IPS-20b (cell line): ENCODE measurements at regions not wholly inside any gene's neighbourhood (a gene's known extent, or its start where the extent isn't known, plus 50 kb on each side); places are given as distances from the start of the nearest gene placed in this dataset.

Experiments
- H3K27ac ChIP-seq: one replicate; pipeline ENCODE4 v1.5.1; 2013; ENCODE audit warnings: low read length
- H3K27me3 ChIP-seq: 2 replicates; pipeline ENCODE4 v1.6.1; 2013; ENCODE audit warnings: mild to moderate bottlenecking, low read length, inconsistent platforms; ENCODE audit not compliant: insufficient read depth
- H3K36me3 ChIP-seq: 2 replicates; pipeline ENCODE4 v1.6.1; 2013; ENCODE audit warnings: low read depth, mild to moderate bottlenecking, inconsistent platforms, low read length, moderate library complexity; ENCODE audit not compliant: insufficient read depth
- H3K4me1 ChIP-seq: 2 replicates; pipeline ENCODE4 v1.6.1; 2013; ENCODE audit warnings: mild to moderate bottlenecking, control low read depth, inconsistent platforms, low read length, moderate library complexity; ENCODE audit not compliant: insufficient read depth
- H3K4me3 ChIP-seq: 2 replicates; pipeline ENCODE4 v1.5.1; 2013; ENCODE audit warnings: mild to moderate bottlenecking, low read length, inconsistent platforms
- H3K9ac ChIP-seq: 2 replicates; pipeline ENCODE4 v1.6.1; 2013; ENCODE audit warnings: low read depth, mild to moderate bottlenecking, inconsistent platforms, low read length, moderate library complexity
- H3K9me3 ChIP-seq: 2 replicates; pipeline ENCODE4 v1.6.1; 2013; ENCODE audit warnings: mild to moderate bottlenecking, low read depth, low read length, inconsistent platforms; ENCODE audit not compliant: insufficient read depth

- Histone ChIP-seq H3K9ac (peak overlapping the region; percentile 17; the same call in 1 of the 2 replicates), H3K27ac (peak overlapping the region; percentile 22), H3K27me3 (no peaks in the 10 kb centered on the region), H3K4me3 (peak overlapping the region; percentile 23; the same call in 1 of the 2 replicates), H3K4me1 (peaks cover 10% of the 10 kb centered on the region; the same call in 1 of the 2 replicates), H3K9me3 (no peaks in the 10 kb centered on the region), H3K36me3 (no peaks in the 10 kb centered on the region)
Observed at GRCh38 chr18:72692086-72692485, 147.9 kb upstream of the CBLN2 start.

GRCh38 chr18:72687736-72688135 is 143.6 kb upstream of the CBLN2 start:
- Histone ChIP-seq H3K4me1 (peaks cover 3% of the 10 kb centered on the region; the same call in 1 of the 2 replicates), H3K9me3 (no peaks in the 10 kb centered on the region), H3K27ac (no peak overlapping the region), H3K27me3 (no peaks in the 10 kb centered on the region), H3K36me3 (no peaks in the 10 kb centered on the region), H3K9ac (no peak overlapping the region), H3K4me3 (no peak overlapping the region)

- no peaks in the 10 kb centered on the region for H3K27me3 ChIP-seq
- no peak overlapping the region for H3K27ac ChIP-seq
- H3K4me1 ChIP-seq, result no peaks in the 10 kb centered on the region
- H3K9ac ChIP-seq, result no peak overlapping the region
- H3K4me3 ChIP-seq, result no peak overlapping the region
- H3K9me3 ChIP-seq, result no peaks in the 10 kb centered on the region
- no peaks in the 10 kb centered on the region for H3K36me3 ChIP-seq
Observed at GRCh38 chr18:72675394-72675793, 131.3 kb upstream of the CBLN2 start.

GRCh38 chr18:72674710-72675109 is 130.6 kb upstream of the CBLN2 start:
- Histone ChIP-seq H3K4me3 (no peak overlapping the region), H3K4me1 (no peaks in the 10 kb centered on the region), H3K27me3 (no peaks in the 10 kb centered on the region), H3K36me3 (no peaks in the 10 kb centered on the region), H3K27ac (no peak overlapping the region), H3K9ac (no peak overlapping the region), H3K9me3 (no peaks in the 10 kb centered on the region)

GRCh38 chr18:72673242-72673641 is 129.1 kb upstream of the CBLN2 start:
- no peaks in the 10 kb centered on the region for H3K9me3 ChIP-seq
- no peak overlapping the region for H3K27ac ChIP-seq
- H3K36me3 ChIP-seq, result no peaks in the 10 kb centered on the region
- no peak overlapping the region for H3K9ac ChIP-seq
- H3K4me1 ChIP-seq, result no peaks in the 10 kb centered on the region
- no peak overlapping the region for H3K4me3 ChIP-seq
- H3K27me3 ChIP-seq, result no peaks in the 10 kb centered on the region

GRCh38 chr18:72672364-72673184 is 128.4 kb upstream of the CBLN2 start:
- Histone ChIP-seq H3K27me3 (no peaks in the 10 kb centered on the region), H3K36me3 (no peaks in the 10 kb centered on the region), H3K4me1 (no peaks in the 10 kb centered on the region), H3K9me3 (no peaks in the 10 kb centered on the region), H3K4me3 (no peak overlapping the region), H3K9ac (no peak overlapping the region), H3K27ac (no peak overlapping the region)

- no peak overlapping the region for H3K9ac ChIP-seq
- no peaks in the 10 kb centered on the region for H3K27me3 ChIP-seq
- H3K27ac ChIP-seq, result no peak overlapping the region
- H3K4me3 ChIP-seq, result no peak overlapping the region
- H3K36me3 ChIP-seq, result no peaks in the 10 kb centered on the region
- no peaks in the 10 kb centered on the region for H3K4me1 ChIP-seq
- H3K9me3 ChIP-seq, result no peaks in the 10 kb centered on the region
Observed at GRCh38 chr18:72667932-72668331, 123.8 kb upstream of the CBLN2 start.

GRCh38 chr18:72652990-72653593 is 109.0 kb upstream of the CBLN2 start:
- no peaks in the 10 kb centered on the region for H3K4me1 ChIP-seq
- no peak overlapping the region for H3K27ac ChIP-seq
- H3K27me3 ChIP-seq, result no peaks in the 10 kb centered on the region
- no peaks in the 10 kb centered on the region for H3K36me3 ChIP-seq
- no peaks in the 10 kb centered on the region for H3K9me3 ChIP-seq
- no peak overlapping the region for H3K9ac ChIP-seq
- H3K4me3 ChIP-seq, result no peak overlapping the region

- Histone ChIP-seq H3K9ac (no peak overlapping the region), H3K4me3 (no peak overlapping the region), H3K27me3 (no peaks in the 10 kb centered on the region), H3K27ac (no peak overlapping the region), H3K4me1 (no peaks in the 10 kb centered on the region), H3K36me3 (no peaks in the 10 kb centered on the region), H3K9me3 (no peaks in the 10 kb centered on the region)
Observed at GRCh38 chr18:72651033-72651432, 106.9 kb upstream of the CBLN2 start.

- H3K27me3 ChIP-seq, result no peaks in the 10 kb centered on the region
- no peak overlapping the region for H3K4me3 ChIP-seq
- H3K4me1 ChIP-seq, result no peaks in the 10 kb centered on the region
- no peak overlapping the region for H3K27ac ChIP-seq
- H3K9ac ChIP-seq, result no peak overlapping the region
- no peaks in the 10 kb centered on the region for H3K36me3 ChIP-seq
- H3K9me3 ChIP-seq, result no peaks in the 10 kb centered on the region
Observed at GRCh38 chr18:72648481-72648960, 104.4 kb upstream of the CBLN2 start.

- H3K9ac ChIP-seq, result no peak overlapping the region
- no peaks in the 10 kb centered on the region for H3K27me3 ChIP-seq
- no peaks in the 10 kb centered on the region for H3K36me3 ChIP-seq
- H3K4me3 ChIP-seq, result no peak overlapping the region
- no peaks in the 10 kb centered on the region for H3K9me3 ChIP-seq
- H3K4me1 ChIP-seq, result no peaks in the 10 kb centered on the region
- no peak overlapping the region for H3K27ac ChIP-seq
Observed at GRCh38 chr18:72648079-72648478, 103.9 kb upstream of the CBLN2 start.

GRCh38 chr18:72640557-72640956 is 96.4 kb upstream of the CBLN2 start:
- Histone ChIP-seq H3K9me3 (no peaks in the 10 kb centered on the region), H3K4me1 (no peaks in the 10 kb centered on the region), H3K36me3 (no peaks in the 10 kb centered on the region), H3K27ac (no peak overlapping the region), H3K27me3 (no peaks in the 10 kb centered on the region), H3K4me3 (no peak overlapping the region), H3K9ac (no peak overlapping the region)
